ENCODE measurements at regions not wholly inside any gene's neighbourhood (a gene's known extent, or its start where the extent isn't known, plus 50 kb on each side); places are given as distances from the start of the nearest gene placed in this dataset.

- no peak for DNase-seq
Measured at GRCh38 chr13:97564956-97565355, 131.0 kb downstream of the RAP2A start.

DNA sequence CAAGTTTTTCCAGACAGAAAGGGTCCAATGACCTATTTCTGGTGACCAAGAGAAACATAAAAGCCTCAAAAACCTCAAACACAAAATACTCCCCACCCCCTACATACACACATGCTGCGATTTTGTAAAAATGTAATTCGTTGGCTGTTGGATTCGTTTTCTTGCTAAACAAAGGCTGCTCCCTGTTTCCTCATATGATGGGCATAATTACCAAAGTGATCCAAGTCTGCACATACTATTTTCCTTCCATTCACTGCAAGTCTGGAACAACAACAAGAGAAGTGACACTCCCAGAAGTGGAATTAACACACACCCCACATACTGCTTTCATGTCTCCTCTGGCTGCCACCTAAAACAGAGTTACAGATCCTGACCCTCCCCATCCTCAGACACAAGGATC is 131.9 kb downstream of the RAP2A start:
- DNase-seq = no peak

DNA sequence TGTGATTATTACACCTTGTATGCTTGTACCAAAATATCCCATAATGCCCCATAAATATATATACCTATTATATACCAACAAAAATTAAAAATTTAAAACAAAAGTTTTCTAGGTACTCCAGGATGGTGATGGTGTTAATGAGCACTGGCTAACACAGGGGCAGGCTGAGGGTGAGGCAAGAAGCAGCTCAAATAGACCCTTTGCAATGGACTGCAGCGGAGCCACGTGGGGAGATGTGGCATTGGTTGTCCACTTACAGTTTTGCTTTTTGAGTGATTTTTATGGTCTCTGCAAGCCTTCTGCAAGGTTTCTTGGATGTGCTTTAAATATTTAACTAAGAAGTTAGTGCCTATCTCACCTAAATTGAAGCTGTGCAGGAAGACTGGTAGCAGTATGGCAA is 132.9 kb downstream of the RAP2A start:
- DNase-seq = no peak

DNA sequence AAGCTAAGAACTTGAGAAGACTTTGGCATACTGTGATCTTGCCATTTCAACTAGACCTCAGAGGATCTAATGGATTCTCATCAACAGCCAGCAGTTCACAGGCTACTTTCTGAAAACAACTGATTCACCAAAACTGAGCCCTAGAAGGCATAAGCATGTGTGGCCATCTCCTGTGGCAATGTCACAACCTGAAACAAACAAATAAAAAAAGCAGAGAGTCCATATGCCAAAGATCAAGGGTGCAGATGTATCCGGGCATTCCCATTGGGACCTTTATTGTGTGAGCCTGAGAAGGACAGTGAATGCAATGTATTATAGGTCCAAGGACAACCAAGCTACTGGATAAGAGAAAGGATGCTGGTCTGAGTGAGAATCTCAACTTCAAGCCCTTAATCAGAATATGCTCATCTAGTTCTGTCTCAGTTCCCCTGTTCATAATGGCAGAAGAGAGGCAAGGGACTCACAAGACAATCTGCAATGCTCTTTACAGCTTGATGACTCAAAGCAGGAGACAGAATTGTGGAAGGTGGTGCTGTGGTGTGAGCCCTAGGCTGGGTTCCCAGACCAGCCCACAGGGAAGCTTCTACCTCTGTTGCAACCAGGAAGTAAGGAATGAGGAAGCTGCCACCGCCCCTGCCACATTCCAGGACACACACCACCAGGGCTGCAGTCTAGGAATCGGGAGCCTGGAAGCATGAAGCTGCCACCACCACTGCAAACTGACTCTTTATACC is 133.7 kb downstream of the RAP2A start:
- no peak for DNase-seq

- no peak for DNase-seq
Measured at GRCh38 chr13:97568850-97569249, 134.9 kb downstream of the RAP2A start.

DNA sequence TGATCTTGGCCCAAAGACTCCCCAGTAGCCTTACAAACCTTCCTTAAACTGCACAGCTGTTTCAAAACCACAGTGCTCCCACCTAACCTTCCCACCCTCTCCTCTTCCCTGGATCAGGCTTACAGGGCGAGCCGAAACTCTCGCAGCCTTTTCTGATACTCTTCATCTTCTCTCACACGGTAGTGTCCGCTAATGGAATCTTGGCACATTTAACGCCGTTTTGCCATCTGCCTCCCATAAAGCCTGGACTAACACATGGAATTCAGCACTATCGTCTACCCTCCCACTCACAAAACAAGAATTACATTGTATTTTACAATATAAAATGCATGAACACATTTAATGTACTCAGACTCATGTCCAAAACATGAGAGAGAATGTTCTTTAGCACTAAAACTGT is 135.9 kb downstream of the RAP2A start:
- DNase-seq = no peak

GRCh38 chr13:97570442-97570841 is 136.5 kb downstream of the RAP2A start:
- DNase-seq = no peak

DNA sequence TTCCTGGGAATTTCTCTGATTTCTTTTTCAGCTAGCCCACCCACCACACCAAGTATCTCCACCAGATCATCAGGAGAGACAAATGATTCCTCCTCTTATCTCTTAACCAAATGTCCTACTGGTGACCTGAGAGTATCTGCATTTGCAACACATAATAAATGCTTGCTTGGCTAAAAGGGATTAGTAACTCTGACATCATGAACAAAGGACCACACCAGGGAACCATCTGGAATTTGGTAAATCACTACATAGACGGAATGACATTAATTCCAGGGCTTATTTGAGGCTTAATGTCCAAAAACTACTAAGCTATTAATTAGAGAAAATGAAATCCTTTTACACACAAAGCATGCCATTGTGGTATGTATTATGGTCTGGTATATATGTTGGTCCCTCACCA is 139.0 kb downstream of the RAP2A start:
- DNase-seq = no peak

DNA sequence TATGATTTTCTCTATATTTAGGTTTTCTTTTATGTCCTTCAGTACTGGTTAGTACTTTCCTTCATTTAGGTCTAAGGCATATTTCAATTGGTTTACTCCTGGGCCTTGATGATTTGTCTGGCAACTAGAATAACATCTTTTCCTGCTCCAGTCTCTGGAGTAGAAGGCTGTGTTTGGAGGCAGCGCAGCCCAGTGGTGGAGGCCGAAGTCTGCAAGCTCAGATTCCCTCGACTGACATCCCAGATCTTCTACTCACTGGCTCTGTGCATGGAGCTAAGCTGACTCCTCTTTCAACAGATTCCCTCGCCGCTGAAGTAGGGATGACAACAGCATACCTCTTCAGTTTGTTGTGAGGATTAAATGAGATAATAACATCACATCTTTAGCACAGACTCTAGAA is 141.0 kb downstream of the RAP2A start:
- peak in 1 of 2 experiments; percentile 38 for DNase-seq

GRCh38 chr13:97577026-97577425 is 143.1 kb downstream of the RAP2A start:
- DNase-seq = no peak

GRCh38 chr13:97582170-97582569 is 148.2 kb downstream of the RAP2A start:
- DNase-seq = no peak

GRCh38 chr13:97583907-97584497 is 150.0 kb downstream of the RAP2A start:
- DNase-seq = no peak

DNA sequence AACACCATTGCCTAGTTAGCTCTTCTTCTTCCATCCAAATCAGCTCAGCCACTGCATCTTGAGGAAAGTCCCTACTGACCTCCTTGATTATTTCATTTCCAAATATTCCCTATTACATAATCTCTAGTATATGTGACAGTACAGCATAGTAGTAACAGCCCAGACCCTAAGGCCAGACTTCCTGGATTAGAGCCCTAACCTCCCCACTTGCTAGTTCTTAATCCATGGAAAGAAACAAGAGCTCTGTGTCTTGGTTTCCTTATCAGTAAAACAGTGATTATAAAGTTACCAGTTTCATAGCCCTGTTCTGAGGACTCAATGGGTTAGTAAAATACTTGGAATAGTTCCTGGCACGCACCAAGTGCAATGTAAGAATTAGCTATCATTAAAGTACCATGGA is 153.0 kb downstream of the RAP2A start:
- DNase-seq = no peak

DNA sequence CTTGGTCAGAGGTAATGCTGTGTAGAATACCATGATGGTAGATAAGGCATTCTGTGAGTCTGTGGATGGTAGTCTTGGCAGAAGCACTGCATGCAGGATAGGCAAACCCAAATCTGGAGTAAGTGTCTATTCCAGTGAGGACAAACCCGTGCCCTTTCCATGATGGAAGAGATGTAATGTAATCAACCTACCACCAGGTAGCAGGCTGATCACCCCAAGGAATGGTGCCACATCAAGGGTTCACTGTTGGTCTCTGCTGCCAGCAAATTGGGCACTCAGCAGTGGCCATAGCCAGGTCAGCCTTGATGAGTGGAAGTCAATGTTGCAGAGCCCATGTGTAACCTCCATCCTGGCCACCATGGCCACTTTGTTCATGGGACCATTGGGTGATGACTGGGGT is 155.0 kb downstream of the RAP2A start:
- DNase-seq = peak in 1 of 2 experiments; percentile 37

DNA sequence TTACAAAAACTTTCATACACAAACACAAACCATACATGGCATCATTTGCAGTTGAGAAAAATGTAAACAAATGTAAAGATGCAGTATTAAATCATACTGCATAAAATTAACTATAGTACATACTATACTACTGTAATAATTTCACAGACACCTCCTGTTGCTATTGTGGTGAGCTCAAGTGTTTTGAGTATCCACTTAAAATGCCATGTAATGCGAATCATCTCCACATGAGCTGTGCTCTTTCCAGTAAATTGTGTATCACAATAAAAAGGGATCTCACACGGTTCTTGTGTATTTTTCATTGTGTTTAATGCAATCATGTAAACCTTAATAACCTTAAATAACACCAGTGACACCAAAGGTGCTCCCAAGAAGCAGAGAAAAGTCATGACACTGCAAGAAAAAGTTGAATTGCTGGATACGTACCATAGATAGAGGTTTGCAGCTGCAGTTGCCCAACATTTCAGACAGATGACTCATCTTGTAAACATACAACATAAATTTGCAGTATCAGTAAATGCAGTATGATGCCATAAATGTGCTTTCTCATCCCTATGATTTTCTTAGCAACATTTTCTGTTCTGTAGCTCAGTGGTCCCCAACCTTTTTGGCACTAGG is 166.6 kb downstream of the RAP2A start:
- no peak for DNase-seq

DNA sequence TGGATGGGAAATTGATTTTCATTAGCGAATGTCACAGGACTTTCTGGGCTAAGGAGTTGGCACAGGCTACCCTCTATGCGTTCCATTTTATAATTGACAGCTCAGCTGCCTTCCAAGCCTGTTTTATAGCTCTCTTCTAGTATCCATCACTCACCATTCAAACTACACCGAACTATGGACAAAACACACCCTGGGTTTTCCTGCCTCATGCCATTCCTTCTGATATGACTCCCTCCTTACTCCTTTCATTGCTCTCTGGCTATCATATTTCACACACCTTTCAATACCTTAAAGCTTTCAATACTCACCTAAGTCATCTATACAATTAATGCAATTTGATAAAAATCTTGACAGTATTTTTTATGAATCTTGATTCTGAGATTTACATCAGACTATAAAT is 181.3 kb downstream of the RAP2A start:
- DNase-seq = no peak

DNA sequence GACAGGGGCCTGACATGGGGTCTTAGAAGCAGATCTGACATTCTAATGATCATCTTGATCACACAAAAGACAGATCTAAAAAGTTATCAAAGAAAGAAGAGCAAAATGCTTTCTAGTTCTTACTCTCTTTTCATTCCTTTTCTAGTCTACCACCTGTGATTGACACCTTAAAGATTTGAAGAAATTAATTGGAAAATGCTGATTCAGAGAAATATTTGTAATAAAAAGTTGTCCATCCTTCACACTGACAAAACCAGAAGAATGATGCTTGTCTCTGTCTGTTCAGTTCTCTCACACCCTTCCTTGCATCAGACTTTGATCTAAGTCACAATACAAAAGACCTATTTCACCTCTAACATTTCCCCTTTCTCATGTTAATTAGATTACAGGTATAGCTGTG is 182.4 kb downstream of the RAP2A start:
- no peak for DNase-seq

- DNase-seq = no peak
Measured at GRCh38 chr13:97621025-97621424, 187.1 kb downstream of the RAP2A start.

- DNase-seq = no peak
Measured at GRCh38 chr13:97621631-97622030, 187.7 kb downstream of the RAP2A start.

DNA sequence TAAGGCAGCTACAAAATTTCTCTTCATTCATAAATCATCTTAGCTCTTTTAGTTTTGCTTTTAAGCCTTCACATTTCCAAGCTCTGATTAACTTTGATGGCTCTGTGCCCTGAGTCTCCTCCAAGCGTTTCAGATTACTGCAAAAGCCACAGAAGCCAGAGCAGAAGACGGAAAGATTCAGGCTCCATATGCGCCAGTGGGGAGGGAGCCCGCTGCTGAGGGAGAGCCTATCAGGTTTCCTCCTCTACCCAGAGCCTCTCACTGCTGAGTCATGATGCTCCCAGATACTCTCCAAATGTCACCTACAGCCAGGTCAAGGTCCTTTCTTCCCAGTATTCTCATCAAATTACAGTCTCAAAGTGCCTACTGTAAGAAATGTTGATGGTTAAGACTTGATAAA is 193.6 kb downstream of the RAP2A start:
- DNase-seq = peak in 1 of 2 experiments; percentile 46

GRCh38 chr13:97629601-97630272 is 195.8 kb downstream of the RAP2A start:
- DNase-seq = no peak

GRCh38 chr13:97630725-97631124 is 196.8 kb downstream of the RAP2A start:
- no peak for DNase-seq

- peak in 1 of 2 experiments; percentile 64 for DNase-seq
Measured at GRCh38 chr13:97631158-97631557, 197.2 kb downstream of the RAP2A start.

GRCh38 chr13:97639236-97639635 is 205.3 kb downstream of the RAP2A start:
- DNase-seq = no peak

All from NCI-H526 (cell line).